SK-N-SH treated with all-trans-retinoic acid at 6 μM for 48 hours (cell line): ENCODE measurements at regions not wholly inside any gene's neighbourhood (a gene's known extent, or its start where the extent isn't known, plus 50 kb on each side); places are given as distances from the start of the nearest gene placed in this dataset.

Experiments used
- ATAC-seq: fragments of 200-7000 bp; cut with Tn5 transposase; 3 replicates; pipeline ENCODE4 v1.9.1; 2020; ENCODE audit warnings: mild to moderate bottlenecking, moderate library complexity
- ARNTL ChIP-seq: fragments of 450-650 bp; formaldehyde crosslinking; IDR thresholded peaks from 2 replicates; pipeline ENCODE4 v1.5.0; 2020; ENCODE audit warnings: low read depth, mild to moderate bottlenecking, moderate library complexity, borderline replicate concordance
- CREB5 ChIP-seq: fragments of 250-450 bp; sonication (Bioruptor Pico); IDR thresholded peaks from 2 replicates; pipeline ENCODE4 v1.5.1; 2020; ENCODE audit warnings: low read depth, mild to moderate bottlenecking, moderate library complexity
- CSDC2 ChIP-seq: fragments of 250-450 bp; sonication (Bioruptor Pico); IDR thresholded peaks from 2 replicates; pipeline ENCODE4 v1.5.0; 2020; ENCODE audit warnings: mild to moderate bottlenecking, moderate library complexity
- CSRNP3 ChIP-seq: fragments of 250-450 bp; sonication (Bioruptor Pico); IDR thresholded peaks from 2 replicates; pipeline ENCODE4 v1.5.1; 2021; ENCODE audit warnings: mild to moderate bottlenecking, moderate library complexity
- ESRRG ChIP-seq: fragments of 250-450 bp; sonication (Bioruptor Pico); IDR thresholded peaks from 2 replicates; pipeline ENCODE4 v1.6.1; 2021; ENCODE audit warnings: mild to moderate bottlenecking
- ISL1 ChIP-seq: fragments of 250-450 bp; sonication (Bioruptor Pico); IDR thresholded peaks from 2 replicates; pipeline ENCODE4 v2.1.2; 2022; ENCODE audit warnings: mild to moderate bottlenecking, moderate library complexity
- POU6F1 ChIP-seq: fragments of 250-450 bp; sonication (Bioruptor Pico); IDR thresholded peaks from 2 replicates; pipeline ENCODE4 v1.8.0; 2021; ENCODE audit warnings: low read depth, mild to moderate bottlenecking, moderate library complexity, borderline replicate concordance
- TCF4 ChIP-seq: fragments of 250-450 bp; sonication (Bioruptor Pico); IDR thresholded peaks from 2 replicates; pipeline ENCODE4 v1.8.0; 2021; ENCODE audit warnings: mild to moderate bottlenecking, moderate library complexity, borderline replicate concordance
- TSHZ2 ChIP-seq: fragments of 250-450 bp; sonication (Bioruptor Pico); IDR thresholded peaks from 2 replicates; pipeline ENCODE4 v1.5.0; 2020; ENCODE audit warnings: mild to moderate bottlenecking, moderate library complexity
- ZC3H10 ChIP-seq: fragments of 250-450 bp; sonication (Bioruptor Pico); IDR thresholded peaks from 2 replicates; pipeline ENCODE4 v1.5.1; 2021; ENCODE audit warnings: mild to moderate bottlenecking, moderate library complexity
- ZFP3 ChIP-seq: fragments of 250-450 bp; sonication (Bioruptor Pico); IDR thresholded peaks from 2 replicates; pipeline ENCODE4 v1.5.0; 2020; ENCODE audit warnings: mild to moderate bottlenecking, moderate library complexity
- ZNF565 ChIP-seq: fragments of 450-650 bp; formaldehyde crosslinking; conservative IDR thresholded peaks from 2 replicates; pipeline ENCODE4 v1.5.0; 2020; ENCODE audit warnings: low read depth, mild to moderate bottlenecking, moderate library complexity
- ZNF70 ChIP-seq: fragments of 450-650 bp; formaldehyde crosslinking; IDR thresholded peaks from 2 replicates; pipeline ENCODE4 v1.5.0; 2020; ENCODE audit warnings: mild to moderate bottlenecking, moderate library complexity
- ZNF8 ChIP-seq: fragments of 450-650 bp; formaldehyde crosslinking; IDR thresholded peaks from 2 replicates; pipeline ENCODE4 v1.5.0; 2020; ENCODE audit warnings: mild to moderate bottlenecking, moderate library complexity

- no peak for TF ChIP-seq POU6F1
- no peak for TF ChIP-seq ZNF70 (CRISPR knock-in tag)
Measured at GRCh38 chr9:95746408-95747180, 128.9 kb upstream of the ERCC6L2 start (continued).

GRCh38 chr9:95742821-95743220 is 132.7 kb upstream of the ERCC6L2 start:
- no peak for ATAC-seq
- TF ChIP-seq CREB5 (no peak), ISL1 (no peak), ZNF8 (CRISPR knock-in tag) (no peak), CSRNP3 (CRISPR knock-in tag) (no peak), ESRRG (CRISPR knock-in tag) (no peak), CSDC2 (no peak), ARNTL (CRISPR knock-in tag) (no peak), ZFP3 (no peak), POU6F1 (no peak), ZNF565 (no peak), ZNF70 (CRISPR knock-in tag) (no peak), TCF4 (no peak), ZC3H10 (CRISPR knock-in tag) (no peak)

GRCh38 chr9:95741631-95742030 is 133.9 kb upstream of the ERCC6L2 start:
- no peak for TF ChIP-seq ZC3H10 (CRISPR knock-in tag)
- no peak for TF ChIP-seq CSRNP3 (CRISPR knock-in tag)
- no peak for ATAC-seq

- ATAC-seq, result no peak
- no peak for TF ChIP-seq TSHZ2 (CRISPR knock-in tag)
- TF ChIP-seq, all 23 proteins: peak for 0
Measured at GRCh38 chr9:95740217-95741004, 135.1 kb upstream of the ERCC6L2 start.
